ENCODE measurements at regions not wholly inside any gene's neighbourhood (a gene's known extent, or its start where the extent isn't known, plus 50 kb on each side); places are given as distances from the start of the nearest gene placed in this dataset.

- TF ChIP-seq CTCF (IDR thresholded peaks at IDR 0.05; ENCODE audit: control insufficient read depth, extremely low read depth, insufficient read depth) = no peak
- no peak overlapping the region for H3K4me3 ChIP-seq (ENCODE audit: low read depth, low read length)
- no peak for DNase-seq (ENCODE audit: low read depth)
These were observed 720.5 kb downstream of the TLE4 start for GRCh38 chr9:80292231-80292630.

DNA sequence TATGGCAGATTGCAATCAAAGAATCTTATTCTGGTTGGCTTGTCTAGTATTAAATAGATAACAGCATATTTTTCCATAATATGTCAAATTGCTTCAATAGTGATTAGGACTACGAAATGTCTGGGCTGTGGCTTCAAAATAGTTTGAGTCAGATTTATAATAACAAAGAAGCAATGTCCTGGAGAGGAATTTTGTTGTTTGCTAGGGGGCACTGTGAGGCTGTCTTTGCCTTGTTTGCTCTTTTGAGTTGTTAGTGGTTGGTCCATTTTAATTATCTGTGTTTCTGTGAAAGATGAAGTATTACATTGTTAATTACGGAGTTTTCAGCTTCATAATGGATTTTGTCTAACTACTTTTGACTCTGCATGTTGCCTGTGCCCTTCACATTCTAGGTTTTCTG is 713.6 kb downstream of the TLE4 start:
- no peak overlapping the region for H3K4me3 ChIP-seq (ENCODE audit: low read depth, low read length)
- no peak for DNase-seq (ENCODE audit: low read depth)
- peak; percentile 59 for TF ChIP-seq CTCF (IDR thresholded peaks at IDR 0.05; ENCODE audit: control insufficient read depth, extremely low read depth, insufficient read depth)

- no peak for TF ChIP-seq CTCF (IDR thresholded peaks at IDR 0.05; ENCODE audit: control insufficient read depth, extremely low read depth, insufficient read depth)
These were observed 711.0 kb downstream of the TLE4 start for GRCh38 chr9:80282766-80283165.

DNA sequence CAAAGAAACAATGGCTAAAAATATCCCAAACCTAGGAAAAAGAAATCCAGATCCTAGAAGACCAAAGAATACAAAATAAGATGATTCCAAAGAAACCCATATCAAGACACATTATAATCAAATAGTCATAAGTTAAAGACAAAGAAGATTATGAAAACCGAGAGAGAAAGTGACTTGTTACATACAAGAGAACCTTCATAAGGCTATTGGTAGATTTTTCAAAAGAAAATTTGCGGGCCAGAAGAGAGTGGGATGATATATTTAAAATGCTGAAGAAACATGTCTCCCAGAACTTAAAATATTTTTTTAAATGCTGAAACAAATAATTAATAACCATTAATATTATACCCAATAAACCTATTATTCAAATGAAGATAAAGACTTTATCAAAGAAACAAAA is 687.3 kb downstream of the TLE4 start:
- DNase-seq (ENCODE audit: low read depth) = no peak
- TF ChIP-seq CTCF (IDR thresholded peaks at IDR 0.05; ENCODE audit: control insufficient read depth, extremely low read depth, insufficient read depth) = no peak
- H3K4me3 ChIP-seq (ENCODE audit: low read depth, low read length) = no peak overlapping the region

More at GRCh38 chr9:80282766-80283165, 711.0 kb downstream of the TLE4 start:
- DNase-seq (ENCODE audit: low read depth) = no peak
- H3K4me3 ChIP-seq (ENCODE audit: low read depth, low read length) = no peak overlapping the region

GRCh38 chr9:80251778-80252177 is 680.0 kb downstream of the TLE4 start:
- TF ChIP-seq CTCF (IDR thresholded peaks at IDR 0.05; ENCODE audit: control insufficient read depth, extremely low read depth, insufficient read depth) = no peak
- H3K4me3 ChIP-seq (ENCODE audit: low read depth, low read length) = no peak overlapping the region
- no peak for DNase-seq (ENCODE audit: low read depth)

DNA sequence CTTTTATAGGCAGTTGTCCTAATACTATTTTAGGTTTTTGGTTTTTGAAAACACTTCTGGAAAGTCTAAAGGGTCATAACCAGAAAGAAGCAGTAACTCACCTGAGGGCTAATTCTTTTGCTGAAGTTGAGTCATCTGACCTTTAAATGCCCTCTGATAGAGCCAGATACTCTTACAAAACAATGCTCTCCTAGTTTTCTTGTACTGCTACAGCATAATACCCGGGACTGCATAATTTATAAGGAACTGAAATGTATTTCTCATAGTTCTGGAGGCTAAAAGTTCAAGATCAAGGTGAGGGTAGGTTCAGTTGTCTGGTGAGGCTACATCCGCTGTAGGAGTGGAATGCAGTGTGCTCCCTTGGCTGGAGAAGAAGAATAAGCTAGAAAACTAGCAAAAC is 670.3 kb downstream of the TLE4 start:
- H3K4me3 ChIP-seq (ENCODE audit: low read depth, low read length) = no peak overlapping the region
- no peak for TF ChIP-seq CTCF (IDR thresholded peaks at IDR 0.05; ENCODE audit: control insufficient read depth, extremely low read depth, insufficient read depth)
- no peak for DNase-seq (ENCODE audit: low read depth)

DNA sequence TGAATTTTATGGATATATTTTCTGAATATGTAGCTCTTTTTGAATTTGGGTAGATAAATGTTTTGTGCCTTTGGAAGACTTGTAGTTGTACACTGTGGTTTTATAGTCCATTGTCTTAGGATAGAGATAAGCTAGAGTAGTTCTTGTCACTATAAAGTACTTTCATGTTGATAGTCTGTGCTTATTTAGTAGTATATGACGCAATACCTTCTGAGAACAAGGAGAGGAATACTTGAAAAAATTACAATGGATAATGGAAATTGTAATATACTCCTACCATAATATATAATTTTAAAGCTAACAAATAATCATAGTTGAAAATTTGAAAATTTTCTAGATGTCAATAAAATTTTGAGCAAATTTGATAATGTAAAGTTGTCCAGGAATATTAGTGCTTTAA is 664.0 kb downstream of the TLE4 start:
- TF ChIP-seq CTCF (IDR thresholded peaks at IDR 0.05; ENCODE audit: control insufficient read depth, extremely low read depth, insufficient read depth) = no peak
- no peak for DNase-seq (ENCODE audit: low read depth)

More for the DNA sequence above, 664.0 kb downstream of the TLE4 start:
- no peak overlapping the region for H3K4me3 ChIP-seq (ENCODE audit: low read depth, low read length)
